NT2/D1 (cell line): ENCODE measurements at regions not wholly inside any gene's neighbourhood (a gene's known extent, or its start where the extent isn't known, plus 50 kb on each side); places are given as distances from the start of the nearest gene placed in this dataset.

Experiments used
- SUZ12 ChIP-seq: IDR thresholded peaks from 2 replicates; pipeline ENCODE4 v1.6.1; 2011; ENCODE audit not compliant: insufficient read length, insufficient read depth; ENCODE audit errors: extremely low read depth
- ZNF274 ChIP-seq: IDR thresholded peaks from 2 replicates; pipeline ENCODE4 v1.6.1; 2011; ENCODE audit warnings: mild to moderate bottlenecking, low read depth, low read length

GRCh38 chr11:105227363-105227762 is 87.8 kb upstream of the CARD18 start:
- TF ChIP-seq SUZ12 (no peak), ZNF274 (no peak)
